ENCODE measurements at regions not wholly inside any gene's neighbourhood (a gene's known extent, or its start where the extent isn't known, plus 50 kb on each side); places are given as distances from the start of the nearest gene placed in this dataset.

- H3K4me1 ChIP-seq (ENCODE audit: control insufficient read depth, extremely low read depth, insufficient read depth, low read length) = no peaks in the 10 kb centered on the region
- no peak overlapping the region for H3K4me2 ChIP-seq (ENCODE audit: insufficient read depth, low read length)
- intact Hi-C loops (cut with micrococcal nuclease) = no loop called here
- no peak for FAIRE-seq
- no peaks in the 10 kb centered on the region for H3K9me3 ChIP-seq (replicated peaks; ENCODE audit: control insufficient read depth, insufficient read depth, low read length)
- H3K79me2 ChIP-seq (ENCODE audit: control insufficient read depth, insufficient read depth, low read length) = no peaks in the 10 kb centered on the region
- TF ChIP-seq FOS (IDR thresholded peaks at IDR 0.05; ENCODE audit: borderline replicate concordance, insufficient read depth, low read length) (no peak), GATA2 (IDR thresholded peaks at IDR 0.05; ENCODE audit: insufficient read depth, insufficient read length, low read depth, low read length) (no peak), CTCF (IDR thresholded peaks at IDR 0.05; ENCODE audit: extremely low read depth in 1 of 2, insufficient read depth in 1 of 2, low read depth in 1 of 2, low read length in 2 of 2) (no peak), EZH2 (IDR thresholded peaks at IDR 0.05; ENCODE audit: borderline replicate concordance, low read depth, low read length, severe bottlenecking) (no peak), MYC (IDR thresholded peaks at IDR 0.05; ENCODE audit: low read depth, low read length) (no peak), POLR2AphosphoS5 (IDR thresholded peaks at IDR 0.05; ENCODE audit: insufficient read depth, low read depth, low read length) (no peak), JUN (IDR thresholded peaks at IDR 0.05; ENCODE audit: borderline replicate concordance, insufficient read depth, insufficient read length, low read depth) (no peak), MAX (IDR thresholded peaks at IDR 0.05; ENCODE audit: insufficient read depth, insufficient read length) (no peak), POLR2A (IDR thresholded peaks at IDR 0.05; ENCODE audit: low read depth, low read length) (no peak)
- H2AFZ ChIP-seq (ENCODE audit: low read depth, low read length) = no peak overlapping the region
- ChIA-PET CTCF (interaction anchor here (1.2 kb wide), 1 partner anchor 7 kb away, joined by 4 read pairs; no protein-coding TSS in a partner anchor), POLR2A (no interaction called here)
- no peaks in the 10 kb centered on the region for H4K20me1 ChIP-seq (replicated peaks; ENCODE audit: control insufficient read depth, extremely low read depth, insufficient read depth, low read length)
- no peaks in the 10 kb centered on the region for H3K9me1 ChIP-seq (replicated peaks; ENCODE audit: control insufficient read depth, extremely low read depth, insufficient read depth, low read length)
- DNase-seq (ENCODE audit: low read depth, low spot score) = no peak
- H3K27me3 ChIP-seq (ENCODE audit: control insufficient read depth in 2 of 2, insufficient read depth in 2 of 2, low read length in 2 of 2) = no peaks in the 10 kb centered on the region
- dilution Hi-C loops (cut with MboI; ENCODE audit: extremely low pct_ligation_motif_present, low sequenced_read_pairs) = no loop called here
- no peak overlapping the region for H3K9ac ChIP-seq (replicated peaks; ENCODE audit: extremely low read depth, insufficient read depth, low read length)
- no peak overlapping the region for H3K4me3 ChIP-seq (replicated peaks in 1 of 3; ENCODE audit: insufficient read depth in 1 of 3, low read depth in 1 of 3, low read length in 3 of 3)
- H3K36me3 ChIP-seq (ENCODE audit: control insufficient read depth in 2 of 2, extremely low read depth in 1 of 2, insufficient read depth in 2 of 2, low read length in 2 of 2) = no peaks in the 10 kb centered on the region
- BruUV-seq (replicated peaks) = no TSS peak
- no peak overlapping the region for H3K27ac ChIP-seq (ENCODE audit: insufficient read depth, low read depth, low read length)
Measured at GRCh38 chr12:24705741-24706358, 243.1 kb downstream of the BCAT1 start.
